Suppressor macrophage treated with lipopolysaccharide for 4 hours (primary cell): ENCODE measurements at regions not wholly inside any gene's neighbourhood (a gene's known extent, or its start where the extent isn't known, plus 50 kb on each side); places are given as distances from the start of the nearest gene placed in this dataset.

ENCODE experiments used
- DNase-seq: peaks from one replicate; pipeline ENCODE4 v3.0.0-alpha.2; 2020

- peak; percentile 56 for DNase-seq
Measured at GRCh38 chr4:174120446-174121295, 162.8 kb downstream of the FBXO8 start.

GRCh38 chr4:174119830-174120229 is 163.6 kb downstream of the FBXO8 start:
- DNase-seq: no peak

GRCh38 chr4:174119051-174119450 is 164.4 kb downstream of the FBXO8 start:
- peak; percentile 50 for DNase-seq

- DNase-seq: no peak
Measured at GRCh38 chr4:174118171-174118570, 165.3 kb downstream of the FBXO8 start.

- no peak for DNase-seq
Measured at GRCh38 chr4:174117445-174117844, 166.0 kb downstream of the FBXO8 start.

GRCh38 chr4:174116021-174116420 is 167.4 kb downstream of the FBXO8 start:
- no peak for DNase-seq

- DNase-seq: no peak
Measured at GRCh38 chr4:174111422-174111821, 172.0 kb downstream of the FBXO8 start.

- no peak for DNase-seq
Measured at GRCh38 chr4:174110180-174110579, 173.3 kb downstream of the FBXO8 start.

GRCh38 chr4:174107746-174108354 is 175.6 kb downstream of the FBXO8 start:
- DNase-seq: peak; percentile 1

- DNase-seq: no peak
Measured at GRCh38 chr4:174105202-174105601, 178.3 kb downstream of the FBXO8 start.

- no peak for DNase-seq
Measured at GRCh38 chr4:174100910-174101309, 182.6 kb downstream of the FBXO8 start.

- no peak for DNase-seq
Measured at GRCh38 chr4:174099712-174100111, 183.8 kb downstream of the FBXO8 start.

- DNase-seq: no peak
Measured at GRCh38 chr4:174096999-174097398, 186.5 kb downstream of the FBXO8 start.

GRCh38 chr4:174096456-174096855 is 187.0 kb downstream of the FBXO8 start:
- no peak for DNase-seq

- no peak for DNase-seq
Measured at GRCh38 chr4:174091130-174091529, 192.3 kb downstream of the FBXO8 start.

- no peak for DNase-seq
Measured at GRCh38 chr4:174089711-174090110, 193.8 kb downstream of the FBXO8 start.

- no peak for DNase-seq
Measured at GRCh38 chr4:174088795-174089194, 194.7 kb downstream of the FBXO8 start.

GRCh38 chr4:174086829-174087799 is 196.4 kb downstream of the FBXO8 start:
- DNase-seq: no peak

GRCh38 chr4:174084981-174085380 is 198.5 kb downstream of the FBXO8 start:
- DNase-seq: no peak

- no peak for DNase-seq
Measured at GRCh38 chr4:174084542-174084941, 198.9 kb downstream of the FBXO8 start.

- no peak for DNase-seq
Measured at GRCh38 chr4:174080361-174080760, 203.1 kb downstream of the FBXO8 start.

- no peak for DNase-seq
Measured at GRCh38 chr4:174071595-174071994, 211.9 kb downstream of the FBXO8 start.

- DNase-seq: no peak
Measured at GRCh38 chr4:174069848-174070330, 213.6 kb downstream of the FBXO8 start.
